Neural crest cell (in vitro differentiated cells): ENCODE measurements at regions not wholly inside any gene's neighbourhood (a gene's known extent, or its start where the extent isn't known, plus 50 kb on each side); places are given as distances from the start of the nearest gene placed in this dataset.

Experiments used
- DNase-seq: peaks from one replicate; pipeline ENCODE4 v3.0.0; 2021; ENCODE audit warnings: low read depth, mixed read lengths, low spot score
- H3K27ac Mint-ChIP-seq: one replicate; pipeline ENCODE4 v1.8.0; 2021; ENCODE audit warnings: mild to moderate bottlenecking, mixed read lengths; ENCODE audit not compliant: unreplicated experiment
- H3K27me3 Mint-ChIP-seq: 2 replicates; pipeline ENCODE4 v1.8.0; 2021; ENCODE audit warnings: low read depth, mild to moderate bottlenecking, mixed read lengths
- H3K36me3 Mint-ChIP-seq: 2 replicates; pipeline ENCODE4 v1.8.0; 2021; ENCODE audit warnings: low read depth, mild to moderate bottlenecking, mixed read lengths
- H3K4me1 Mint-ChIP-seq: 2 replicates; pipeline ENCODE4 v1.8.0; 2021; ENCODE audit warnings: mixed read lengths
- H3K4me3 Mint-ChIP-seq: one replicate; pipeline ENCODE4 v1.8.0; 2021; ENCODE audit warnings: mild to moderate bottlenecking, mixed read lengths
- H3K9me3 Mint-ChIP-seq: 2 replicates; pipeline ENCODE4 v1.8.0; 2021; ENCODE audit warnings: mixed read lengths
- TF ChIP-seq, protein P1 (sequence below): fragments of 200-600 bp; sonication (generic); conservative IDR thresholded peaks from 2 replicates; pipeline ENCODE4 v1.5.0; 2021; ENCODE audit warnings: antibody characterized with exemption, mild to moderate bottlenecking

GRCh38 chr15:95409626-95410310, 920.7 kb upstream of the NR2F2 start:
- no peak overlapping the region for H3K4me3 Mint-ChIP-seq
- H3K27me3 Mint-ChIP-seq, result no peaks in the 10 kb centered on the region
- DNase-seq, result no peak
- peaks cover 13% of the 10 kb centered on the region for H3K9me3 Mint-ChIP-seq
- peak overlapping the region; percentile 63 for H3K27ac Mint-ChIP-seq
- H3K4me1 Mint-ChIP-seq, result peaks cover 15% of the 10 kb centered on the region
- H3K36me3 Mint-ChIP-seq, result no peaks in the 10 kb centered on the region
- TF ChIP-seq, protein P1, sequence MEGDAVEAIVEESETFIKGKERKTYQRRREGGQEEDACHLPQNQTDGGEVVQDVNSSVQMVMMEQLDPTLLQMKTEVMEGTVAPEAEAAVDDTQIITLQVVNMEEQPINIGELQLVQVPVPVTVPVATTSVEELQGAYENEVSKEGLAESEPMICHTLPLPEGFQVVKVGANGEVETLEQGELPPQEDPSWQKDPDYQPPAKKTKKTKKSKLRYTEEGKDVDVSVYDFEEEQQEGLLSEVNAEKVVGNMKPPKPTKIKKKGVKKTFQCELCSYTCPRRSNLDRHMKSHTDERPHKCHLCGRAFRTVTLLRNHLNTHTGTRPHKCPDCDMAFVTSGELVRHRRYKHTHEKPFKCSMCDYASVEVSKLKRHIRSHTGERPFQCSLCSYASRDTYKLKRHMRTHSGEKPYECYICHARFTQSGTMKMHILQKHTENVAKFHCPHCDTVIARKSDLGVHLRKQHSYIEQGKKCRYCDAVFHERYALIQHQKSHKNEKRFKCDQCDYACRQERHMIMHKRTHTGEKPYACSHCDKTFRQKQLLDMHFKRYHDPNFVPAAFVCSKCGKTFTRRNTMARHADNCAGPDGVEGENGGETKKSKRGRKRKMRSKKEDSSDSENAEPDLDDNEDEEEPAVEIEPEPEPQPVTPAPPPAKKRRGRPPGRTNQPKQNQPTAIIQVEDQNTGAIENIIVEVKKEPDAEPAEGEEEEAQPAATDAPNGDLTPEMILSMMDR, result no peak

DNA sequence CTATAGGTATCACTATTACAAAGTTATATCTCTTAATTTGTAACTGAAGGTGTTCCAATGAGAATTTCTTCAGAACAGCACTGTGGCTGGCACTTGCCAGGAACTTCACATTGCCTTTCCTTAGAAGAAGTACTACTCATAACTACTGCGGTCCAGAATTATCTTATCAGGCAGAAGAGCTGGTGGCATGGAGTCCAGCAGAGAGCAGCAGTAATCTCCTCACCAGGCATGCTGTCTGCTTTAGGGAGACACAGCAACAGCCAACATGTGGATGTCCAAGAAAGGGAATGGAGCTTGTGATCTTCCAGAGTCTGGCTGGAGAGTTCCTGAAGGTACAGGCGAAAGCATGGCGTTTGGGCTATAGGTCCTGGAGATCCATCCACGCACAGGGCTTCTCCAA, 919.7 kb upstream of the NR2F2 start:
- TF ChIP-seq, protein P1, result no peak
- no peak for DNase-seq
- Mint-ChIP-seq H3K9me3 (peaks cover 13% of the 10 kb centered on the region), H3K27ac (no peak overlapping the region), H3K4me1 (peaks cover 15% of the 10 kb centered on the region), H3K4me3 (no peak overlapping the region), H3K36me3 (no peaks in the 10 kb centered on the region), H3K27me3 (no peaks in the 10 kb centered on the region)

- no peak overlapping the region for H3K4me3 Mint-ChIP-seq
- no peaks in the 10 kb centered on the region for H3K27me3 Mint-ChIP-seq
- DNase-seq, result no peak
- no peaks in the 10 kb centered on the region for H3K4me1 Mint-ChIP-seq
- H3K9me3 Mint-ChIP-seq, result peaks cover 12% of the 10 kb centered on the region
- TF ChIP-seq, protein P1, result no peak
- no peak overlapping the region for H3K27ac Mint-ChIP-seq
- H3K36me3 Mint-ChIP-seq, result peaks cover 8% of the 10 kb centered on the region
Observed at GRCh38 chr15:95416576-95416975, 913.9 kb upstream of the NR2F2 start.

DNA sequence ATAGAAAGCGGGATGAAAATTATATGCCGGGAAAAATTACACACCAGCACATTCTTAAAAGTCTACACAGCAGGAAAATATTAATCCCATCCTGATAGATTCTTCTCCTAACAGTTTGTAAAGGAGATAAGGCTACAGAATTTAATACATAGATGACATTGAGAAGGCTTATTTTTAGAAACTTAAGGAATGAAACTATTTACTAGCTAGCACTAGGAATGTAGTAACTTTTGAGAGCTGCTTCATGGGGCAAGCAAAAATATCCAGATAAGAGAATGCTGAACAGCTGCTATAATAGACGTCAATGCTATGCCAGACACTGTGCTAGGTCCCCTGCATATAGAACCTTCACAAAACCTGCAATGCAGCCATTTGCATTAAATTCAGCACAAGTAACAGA, 912.7 kb upstream of the NR2F2 start:
- H3K9me3 Mint-ChIP-seq, result peaks cover 11% of the 10 kb centered on the region
- no peak overlapping the region for H3K27ac Mint-ChIP-seq
- no peaks in the 10 kb centered on the region for H3K27me3 Mint-ChIP-seq
- peaks cover 9% of the 10 kb centered on the region for H3K36me3 Mint-ChIP-seq
- H3K4me1 Mint-ChIP-seq, result no peaks in the 10 kb centered on the region
- DNase-seq, result no peak
- no peak overlapping the region for H3K4me3 Mint-ChIP-seq
- TF ChIP-seq, protein P1, result no peak

DNA sequence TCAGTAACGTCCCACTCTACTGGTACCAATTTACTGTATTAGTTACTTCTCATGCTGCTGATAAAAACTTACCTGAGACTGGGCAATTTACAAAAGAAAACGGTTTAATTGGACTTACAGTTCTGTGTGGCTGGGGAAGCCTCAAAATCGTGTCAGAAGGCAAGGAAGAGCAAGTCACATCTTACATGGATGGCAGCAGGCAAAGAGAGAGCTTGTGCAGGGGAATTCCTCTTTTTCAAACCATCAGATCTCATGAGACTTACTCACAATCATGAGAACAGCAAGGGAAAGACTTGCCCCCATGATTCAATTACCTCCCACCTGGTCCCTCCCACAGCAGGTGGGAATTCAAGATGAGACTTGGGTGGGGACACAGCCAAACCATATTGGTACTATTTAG, 908.2 kb upstream of the NR2F2 start:
- Mint-ChIP-seq H3K4me3 (no peak overlapping the region), H3K27me3 (no peaks in the 10 kb centered on the region), H3K9me3 (peaks cover 19% of the 10 kb centered on the region), H3K36me3 (peaks cover 22% of the 10 kb centered on the region), H3K4me1 (no peaks in the 10 kb centered on the region), H3K27ac (no peak overlapping the region)
- TF ChIP-seq, protein P1, result no peak
- no peak for DNase-seq
